ENCODE measurements at regions not wholly inside any gene's neighbourhood (a gene's known extent, or its start where the extent isn't known, plus 50 kb on each side); places are given as distances from the start of the nearest gene placed in this dataset.

DNA sequence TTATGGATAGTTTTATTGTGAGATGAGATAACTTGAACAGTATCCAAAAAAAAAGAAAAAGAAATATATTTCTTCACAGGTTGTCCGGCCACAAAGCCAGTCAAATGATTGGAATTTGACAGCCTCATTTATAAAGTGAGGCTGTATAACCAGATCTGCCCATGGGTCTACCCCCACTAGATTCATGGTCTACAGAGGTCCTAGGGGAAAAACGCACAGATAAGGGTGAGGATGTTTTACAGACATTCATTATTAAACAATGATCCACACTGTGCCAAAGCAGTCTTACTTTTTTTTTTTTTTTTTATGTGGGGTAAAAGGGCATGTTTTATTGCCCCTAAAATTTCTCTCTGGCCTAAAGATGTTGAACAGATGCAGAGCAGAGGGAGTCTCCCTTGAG is 1503.0 kb upstream of the CDH8 start:
- TF ChIP-seq POLR2A (IDR thresholded peaks at IDR 0.05): no peak
- TF ChIP-seq, protein P1, sequence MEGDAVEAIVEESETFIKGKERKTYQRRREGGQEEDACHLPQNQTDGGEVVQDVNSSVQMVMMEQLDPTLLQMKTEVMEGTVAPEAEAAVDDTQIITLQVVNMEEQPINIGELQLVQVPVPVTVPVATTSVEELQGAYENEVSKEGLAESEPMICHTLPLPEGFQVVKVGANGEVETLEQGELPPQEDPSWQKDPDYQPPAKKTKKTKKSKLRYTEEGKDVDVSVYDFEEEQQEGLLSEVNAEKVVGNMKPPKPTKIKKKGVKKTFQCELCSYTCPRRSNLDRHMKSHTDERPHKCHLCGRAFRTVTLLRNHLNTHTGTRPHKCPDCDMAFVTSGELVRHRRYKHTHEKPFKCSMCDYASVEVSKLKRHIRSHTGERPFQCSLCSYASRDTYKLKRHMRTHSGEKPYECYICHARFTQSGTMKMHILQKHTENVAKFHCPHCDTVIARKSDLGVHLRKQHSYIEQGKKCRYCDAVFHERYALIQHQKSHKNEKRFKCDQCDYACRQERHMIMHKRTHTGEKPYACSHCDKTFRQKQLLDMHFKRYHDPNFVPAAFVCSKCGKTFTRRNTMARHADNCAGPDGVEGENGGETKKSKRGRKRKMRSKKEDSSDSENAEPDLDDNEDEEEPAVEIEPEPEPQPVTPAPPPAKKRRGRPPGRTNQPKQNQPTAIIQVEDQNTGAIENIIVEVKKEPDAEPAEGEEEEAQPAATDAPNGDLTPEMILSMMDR (IDR thresholded peaks at IDR 0.05): no peak

Measured in testis (tissue), 2 donors.